Mucosa of stomach (tissue), 1 donor: ENCODE measurements at regions not wholly inside any gene's neighbourhood (a gene's known extent, or its start where the extent isn't known, plus 50 kb on each side); places are given as distances from the start of the nearest gene placed in this dataset.

Source experiments
- H3K27me3 ChIP-seq: one replicate; pipeline ENCODE4 v1.7.0; 2013; ENCODE audit warnings: mild to moderate bottlenecking, low read length; ENCODE audit not compliant: control insufficient read depth, insufficient read depth
- H3K36me3 ChIP-seq: one replicate; pipeline ENCODE4 v1.7.0; 2013; ENCODE audit warnings: low read length; ENCODE audit not compliant: control insufficient read depth, insufficient read depth
- H3K4me1 ChIP-seq: one replicate; pipeline ENCODE4 v1.7.0; 2013; ENCODE audit warnings: mild to moderate bottlenecking, low read length; ENCODE audit not compliant: control insufficient read depth, insufficient read depth
- H3K4me3 ChIP-seq: one replicate; pipeline ENCODE4 v1.7.0; 2013; ENCODE audit warnings: low read length
- H3K9ac ChIP-seq: one replicate; pipeline ENCODE4 v1.7.0; 2013; ENCODE audit warnings: mild to moderate bottlenecking, low read length, moderate library complexity
- H3K9me3 ChIP-seq: one replicate; pipeline ENCODE4 v1.7.0; 2013; ENCODE audit warnings: mild to moderate bottlenecking, low read length, moderate library complexity; ENCODE audit not compliant: control insufficient read depth
- donor health status: Pancreatic carcinoma.

- Histone ChIP-seq H3K9ac (no peak overlapping the region), H3K4me3 (no peak overlapping the region), H3K9me3 (no peaks in the 10 kb centered on the region), H3K4me1 (no peaks in the 10 kb centered on the region), H3K27me3 (no peaks in the 10 kb centered on the region), H3K36me3 (no peaks in the 10 kb centered on the region)
Observed at GRCh38 chr15:98126326-98127085, 166.0 kb downstream of the ARRDC4 start.

DNA sequence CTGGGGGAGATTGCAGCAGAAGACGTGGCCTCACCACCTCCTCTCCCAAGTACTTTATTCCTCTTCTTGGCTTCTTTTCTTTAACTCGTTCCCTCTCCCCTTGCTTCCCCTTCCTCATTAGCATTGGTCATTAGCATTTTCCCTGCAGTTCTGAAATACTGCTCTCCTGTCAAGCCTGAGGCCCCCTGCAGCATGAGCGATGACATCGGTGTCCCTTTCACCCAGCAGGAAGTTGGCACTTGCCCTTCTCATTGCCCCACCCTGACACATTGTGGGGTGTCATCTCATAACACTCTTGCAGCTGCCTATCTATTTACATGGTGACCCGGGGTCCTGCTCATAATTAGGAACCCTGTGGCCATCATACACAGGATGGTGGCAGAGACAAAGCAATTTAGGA lies 167.1 kb downstream of the ARRDC4 start:
- Histone ChIP-seq H3K9me3 (no peaks in the 10 kb centered on the region), H3K36me3 (no peaks in the 10 kb centered on the region), H3K4me3 (no peak overlapping the region), H3K4me1 (no peaks in the 10 kb centered on the region), H3K27me3 (no peaks in the 10 kb centered on the region), H3K9ac (no peak overlapping the region)

DNA sequence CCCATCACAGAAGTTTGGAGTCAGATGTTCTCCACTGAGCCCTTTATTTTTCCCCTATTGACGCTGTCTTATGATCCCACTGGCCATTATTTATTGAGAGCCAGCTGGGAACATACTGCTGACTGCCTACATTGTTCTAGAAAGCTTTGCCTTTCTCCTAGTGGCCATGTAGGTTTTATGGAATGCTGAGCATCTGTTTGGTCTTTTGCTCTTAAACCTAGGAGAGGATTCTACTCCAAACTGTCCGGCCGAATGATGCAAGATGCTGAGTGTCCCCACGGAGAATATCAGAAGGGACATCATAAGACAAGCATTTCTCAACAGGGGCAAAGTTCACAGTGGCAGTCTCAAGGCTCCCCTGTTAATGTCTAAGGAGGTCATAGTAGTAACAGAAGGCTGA lies 171.4 kb downstream of the ARRDC4 start:
- no peak overlapping the region for H3K4me3 ChIP-seq
- H3K36me3 ChIP-seq = no peaks in the 10 kb centered on the region
- H3K9me3 ChIP-seq = no peaks in the 10 kb centered on the region
- no peaks in the 10 kb centered on the region for H3K4me1 ChIP-seq
- no peaks in the 10 kb centered on the region for H3K27me3 ChIP-seq
- no peak overlapping the region for H3K9ac ChIP-seq

- Histone ChIP-seq H3K27me3 (no peaks in the 10 kb centered on the region), H3K36me3 (no peaks in the 10 kb centered on the region), H3K9ac (no peak overlapping the region), H3K4me3 (no peak overlapping the region), H3K4me1 (no peaks in the 10 kb centered on the region), H3K9me3 (no peaks in the 10 kb centered on the region)
Observed at GRCh38 chr15:98134905-98135304, 174.4 kb downstream of the ARRDC4 start.

GRCh38 chr15:98138910-98139309 lies 178.4 kb downstream of the ARRDC4 start:
- Histone ChIP-seq H3K9ac (no peak overlapping the region), H3K4me3 (no peak overlapping the region), H3K36me3 (no peaks in the 10 kb centered on the region), H3K9me3 (no peaks in the 10 kb centered on the region), H3K27me3 (no peaks in the 10 kb centered on the region), H3K4me1 (no peaks in the 10 kb centered on the region)

GRCh38 chr15:98139337-98139736 lies 178.8 kb downstream of the ARRDC4 start:
- H3K4me1 ChIP-seq = no peaks in the 10 kb centered on the region
- no peaks in the 10 kb centered on the region for H3K27me3 ChIP-seq
- no peaks in the 10 kb centered on the region for H3K36me3 ChIP-seq
- H3K4me3 ChIP-seq = no peak overlapping the region
- no peak overlapping the region for H3K9ac ChIP-seq
- H3K9me3 ChIP-seq = no peaks in the 10 kb centered on the region

DNA sequence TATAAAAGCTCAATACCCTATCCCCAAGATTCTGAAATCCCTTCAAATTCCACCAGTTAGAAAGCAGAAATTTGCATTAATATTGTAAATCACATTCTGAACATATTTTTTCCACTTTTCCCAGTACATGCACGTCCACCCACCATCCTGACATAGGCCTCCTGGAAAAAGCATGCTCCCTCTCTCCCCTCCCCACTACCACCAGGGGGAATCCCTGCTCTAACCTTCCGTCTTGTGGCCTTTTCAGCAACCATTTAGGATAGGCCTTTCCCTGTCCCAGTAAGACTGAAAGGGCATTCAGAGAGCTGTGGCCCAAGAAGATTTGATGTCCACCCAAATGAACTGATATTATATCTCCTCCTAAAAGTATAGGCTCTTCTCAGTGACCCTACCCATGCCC lies 182.1 kb downstream of the ARRDC4 start:
- H3K36me3 ChIP-seq = no peaks in the 10 kb centered on the region
- no peaks in the 10 kb centered on the region for H3K27me3 ChIP-seq
- no peaks in the 10 kb centered on the region for H3K4me1 ChIP-seq
- no peak overlapping the region for H3K4me3 ChIP-seq
- H3K9me3 ChIP-seq = no peaks in the 10 kb centered on the region
- no peak overlapping the region for H3K9ac ChIP-seq

GRCh38 chr15:98143116-98143515 lies 182.6 kb downstream of the ARRDC4 start:
- H3K9me3 ChIP-seq = no peaks in the 10 kb centered on the region
- H3K4me1 ChIP-seq = no peaks in the 10 kb centered on the region
- H3K9ac ChIP-seq = no peak overlapping the region
- no peak overlapping the region for H3K4me3 ChIP-seq
- H3K36me3 ChIP-seq = no peaks in the 10 kb centered on the region
- no peaks in the 10 kb centered on the region for H3K27me3 ChIP-seq

- Histone ChIP-seq H3K9me3 (no peaks in the 10 kb centered on the region), H3K4me3 (no peak overlapping the region), H3K4me1 (no peaks in the 10 kb centered on the region), H3K27me3 (no peaks in the 10 kb centered on the region), H3K9ac (no peak overlapping the region), H3K36me3 (no peaks in the 10 kb centered on the region)
Observed at GRCh38 chr15:98144388-98144787, 183.9 kb downstream of the ARRDC4 start.

DNA sequence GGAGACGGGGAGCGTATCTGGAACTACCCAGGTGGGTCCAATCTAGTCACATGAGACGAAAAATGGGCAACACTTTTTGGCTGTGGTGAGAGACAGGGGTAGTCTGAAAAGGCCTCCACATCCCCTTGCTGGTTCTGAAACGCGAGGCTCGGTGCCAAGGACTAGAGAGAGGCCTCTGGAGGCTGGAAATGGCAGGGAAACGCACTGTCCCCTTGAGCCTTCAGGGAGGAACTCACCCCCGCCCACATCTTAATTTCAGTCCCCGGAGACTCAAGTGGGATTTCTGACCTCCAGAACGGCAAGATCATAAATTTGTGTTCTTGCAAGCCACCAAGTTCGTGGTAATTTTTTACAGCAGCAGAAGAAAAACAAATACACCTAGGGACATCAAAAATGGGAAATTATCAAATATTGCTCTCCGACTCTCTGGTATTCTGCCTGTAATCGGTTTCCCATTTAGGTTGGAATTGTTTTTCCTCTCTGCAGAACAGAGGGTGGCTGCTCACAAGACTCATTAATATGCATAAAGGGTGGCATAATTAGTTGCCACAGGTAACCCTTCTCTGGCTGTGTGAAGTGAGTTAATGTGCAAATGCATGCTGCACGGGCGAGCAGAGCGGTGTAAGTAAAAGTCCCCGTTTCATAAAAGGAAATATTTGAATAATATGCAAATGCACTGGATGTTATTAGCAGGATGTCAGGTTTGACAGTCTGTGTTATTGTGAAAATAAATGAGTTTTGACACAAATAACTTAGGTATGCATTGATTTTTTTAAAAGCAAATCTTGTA lies 185.7 kb downstream of the ARRDC4 start:
- H3K9ac ChIP-seq = no peak overlapping the region
- no peaks in the 10 kb centered on the region for H3K27me3 ChIP-seq
- H3K36me3 ChIP-seq = no peaks in the 10 kb centered on the region
- no peak overlapping the region for H3K4me3 ChIP-seq
- H3K9me3 ChIP-seq = no peaks in the 10 kb centered on the region
- no peaks in the 10 kb centered on the region for H3K4me1 ChIP-seq

GRCh38 chr15:98147415-98147814 lies 186.9 kb downstream of the ARRDC4 start:
- no peak overlapping the region for H3K4me3 ChIP-seq
- H3K36me3 ChIP-seq = no peaks in the 10 kb centered on the region
- no peaks in the 10 kb centered on the region for H3K9me3 ChIP-seq
- H3K27me3 ChIP-seq = no peaks in the 10 kb centered on the region
- no peaks in the 10 kb centered on the region for H3K4me1 ChIP-seq
- no peak overlapping the region for H3K9ac ChIP-seq

DNA sequence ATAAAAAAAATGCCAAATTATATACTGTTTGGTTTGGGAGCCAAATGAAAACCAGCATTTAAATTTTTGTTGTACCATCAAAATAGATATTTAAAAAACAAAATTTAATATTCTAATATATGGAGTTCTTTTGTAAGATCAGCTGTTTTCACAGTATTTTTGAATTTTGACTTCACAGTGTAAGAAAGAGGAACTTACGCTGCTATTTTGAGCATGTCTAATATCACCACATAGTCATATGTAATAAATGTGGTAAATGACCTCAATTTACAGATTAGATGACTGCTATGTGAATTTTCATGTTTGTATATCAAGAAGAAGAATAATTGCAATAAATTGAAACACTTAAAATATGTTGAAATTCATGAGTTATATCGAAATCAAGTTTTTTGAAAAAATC lies 189.6 kb downstream of the ARRDC4 start:
- H3K36me3 ChIP-seq = no peaks in the 10 kb centered on the region
- no peaks in the 10 kb centered on the region for H3K4me1 ChIP-seq
- H3K4me3 ChIP-seq = no peak overlapping the region
- no peaks in the 10 kb centered on the region for H3K27me3 ChIP-seq
- H3K9ac ChIP-seq = no peak overlapping the region
- no peaks in the 10 kb centered on the region for H3K9me3 ChIP-seq
